ENCODE measurements at regions not wholly inside any gene's neighbourhood (a gene's known extent, or its start where the extent isn't known, plus 50 kb on each side); places are given as distances from the start of the nearest gene placed in this dataset.
A peak's percentile ranks its signal among the peaks of the same experiment; 100 is the strongest.
"Not testable (repeated sequence)": the region's sequence is repeated elsewhere in the genome, so short reads cannot be mapped to it uniquely, and the experiment has no call there.

- Histone ChIP-seq H3K9me3 (ENCODE audit: control insufficient read depth, low read length) (no peaks in the 10 kb centered on the region), H3K36me3 (ENCODE audit: control insufficient read depth, insufficient read depth, low read length, severe bottlenecking) (no peaks in the 10 kb centered on the region), H3K4me3 (ENCODE audit: low read length) (no peak overlapping the region), H3K9ac (ENCODE audit: low read length) (no peak overlapping the region), H3K27me3 (replicated peaks; ENCODE audit: control insufficient read depth, insufficient read depth, low read length) (no peaks in the 10 kb centered on the region), H3K4me1 (ENCODE audit: control insufficient read depth, insufficient read depth, low read length) (peaks cover 9% of the 10 kb centered on the region)
- DNase-seq (ENCODE audit: low read depth), result peak; percentile 59
These were observed 161.2 kb downstream of the RERGL start for GRCh38 chr12:17928708-17929366.

GRCh38 chr12:17918013-17918412 lies 172.0 kb downstream of the RERGL start:
- no peaks in the 10 kb centered on the region for H3K36me3 ChIP-seq (ENCODE audit: control insufficient read depth, insufficient read depth, low read length, severe bottlenecking)
- DNase-seq (ENCODE audit: low read depth), result no peak
- H3K4me3 ChIP-seq (ENCODE audit: low read length), result peak overlapping the region; percentile 30
- no peaks in the 10 kb centered on the region for H3K9me3 ChIP-seq (ENCODE audit: control insufficient read depth, low read length)
- no peak overlapping the region for H3K9ac ChIP-seq (ENCODE audit: low read length)
- peaks cover 3% of the 10 kb centered on the region for H3K4me1 ChIP-seq (ENCODE audit: control insufficient read depth, insufficient read depth, low read length)
- no peaks in the 10 kb centered on the region for H3K27me3 ChIP-seq (replicated peaks; ENCODE audit: control insufficient read depth, insufficient read depth, low read length)

- Histone ChIP-seq H3K27me3 (replicated peaks; ENCODE audit: control insufficient read depth, insufficient read depth, low read length) (no peaks in the 10 kb centered on the region), H3K9ac (ENCODE audit: low read length) (no peak overlapping the region), H3K9me3 (ENCODE audit: control insufficient read depth, low read length) (no peaks in the 10 kb centered on the region), H3K36me3 (ENCODE audit: control insufficient read depth, insufficient read depth, low read length, severe bottlenecking) (no peaks in the 10 kb centered on the region), H3K4me1 (ENCODE audit: control insufficient read depth, insufficient read depth, low read length) (no peaks in the 10 kb centered on the region), H3K4me3 (ENCODE audit: low read length) (no peak overlapping the region)
- DNase-seq (ENCODE audit: low read depth), result no peak
These were observed 205.4 kb downstream of the RERGL start for GRCh38 chr12:17884581-17884980.

GRCh38 chr12:17878714-17879113 lies 211.3 kb downstream of the RERGL start:
- Histone ChIP-seq H3K9me3 (ENCODE audit: control insufficient read depth, low read length) (peaks cover 6% of the 10 kb centered on the region), H3K9ac (ENCODE audit: low read length) (no peak overlapping the region), H3K27me3 (replicated peaks; ENCODE audit: control insufficient read depth, insufficient read depth, low read length) (no peaks in the 10 kb centered on the region), H3K4me3 (ENCODE audit: low read length) (no peak overlapping the region), H3K36me3 (ENCODE audit: control insufficient read depth, insufficient read depth, low read length, severe bottlenecking) (no peaks in the 10 kb centered on the region), H3K4me1 (ENCODE audit: control insufficient read depth, insufficient read depth, low read length) (no peaks in the 10 kb centered on the region)
- no peak for DNase-seq (ENCODE audit: low read depth)

- no peak overlapping the region for H3K4me3 ChIP-seq (ENCODE audit: low read length)
- no peaks in the 10 kb centered on the region for H3K36me3 ChIP-seq (ENCODE audit: control insufficient read depth, insufficient read depth, low read length, severe bottlenecking)
- H3K27me3 ChIP-seq (replicated peaks; ENCODE audit: control insufficient read depth, insufficient read depth, low read length), result no peaks in the 10 kb centered on the region
- no peak overlapping the region for H3K9ac ChIP-seq (ENCODE audit: low read length)
- no peaks in the 10 kb centered on the region for H3K4me1 ChIP-seq (ENCODE audit: control insufficient read depth, insufficient read depth, low read length)
- no peak for DNase-seq (ENCODE audit: low read depth)
- peaks cover 6% of the 10 kb centered on the region for H3K9me3 ChIP-seq (ENCODE audit: control insufficient read depth, low read length)
These were observed 214.8 kb downstream of the RERGL start for GRCh38 chr12:17875230-17875629.

- no peaks in the 10 kb centered on the region for H3K36me3 ChIP-seq (ENCODE audit: control insufficient read depth, insufficient read depth, low read length, severe bottlenecking)
These were observed 223.2 kb downstream of the RERGL start for GRCh38 chr12:17866802-17867201.

GRCh38 chr12:17855548-17855947 lies 234.4 kb downstream of the RERGL start:
- H3K4me3 ChIP-seq (ENCODE audit: low read length); H3K36me3 ChIP-seq (ENCODE audit: control insufficient read depth, insufficient read depth, low read length, severe bottlenecking); H3K9ac ChIP-seq (ENCODE audit: low read length); H3K9me3 ChIP-seq (ENCODE audit: control insufficient read depth, low read length); H3K4me1 ChIP-seq (ENCODE audit: control insufficient read depth, insufficient read depth, low read length); H3K27me3 ChIP-seq (replicated peaks; ENCODE audit: control insufficient read depth, insufficient read depth, low read length); DNase-seq (ENCODE audit: low read depth): not testable (repeated sequence)

More at GRCh38 chr12:17866802-17867201, 223.2 kb downstream of the RERGL start:
- H3K4me1 ChIP-seq (ENCODE audit: control insufficient read depth, insufficient read depth, low read length), result no peaks in the 10 kb centered on the region
- no peak for DNase-seq (ENCODE audit: low read depth)
- no peak overlapping the region for H3K9ac ChIP-seq (ENCODE audit: low read length)
- H3K4me3 ChIP-seq (ENCODE audit: low read length), result no peak overlapping the region
- no peaks in the 10 kb centered on the region for H3K9me3 ChIP-seq (ENCODE audit: control insufficient read depth, low read length)
- H3K27me3 ChIP-seq (replicated peaks; ENCODE audit: control insufficient read depth, insufficient read depth, low read length), result no peaks in the 10 kb centered on the region

- H3K4me1 ChIP-seq (ENCODE audit: control insufficient read depth, insufficient read depth, low read length), result no peaks in the 10 kb centered on the region
- no peak for DNase-seq (ENCODE audit: low read depth)
- no peak overlapping the region for H3K4me3 ChIP-seq (ENCODE audit: low read length)
- H3K36me3 ChIP-seq (ENCODE audit: control insufficient read depth, insufficient read depth, low read length, severe bottlenecking), result no peaks in the 10 kb centered on the region
- no peak overlapping the region for H3K9ac ChIP-seq (ENCODE audit: low read length)
- no peaks in the 10 kb centered on the region for H3K9me3 ChIP-seq (ENCODE audit: control insufficient read depth, low read length)
- no peaks in the 10 kb centered on the region for H3K27me3 ChIP-seq (replicated peaks; ENCODE audit: control insufficient read depth, insufficient read depth, low read length)
These were observed 236.9 kb downstream of the RERGL start for GRCh38 chr12:17853054-17853453.

GRCh38 chr12:17841496-17841895 lies 248.5 kb downstream of the RERGL start:
- no peak for DNase-seq (ENCODE audit: low read depth)
- Histone ChIP-seq H3K4me1 (ENCODE audit: control insufficient read depth, insufficient read depth, low read length) (no peaks in the 10 kb centered on the region), H3K4me3 (ENCODE audit: low read length) (no peak overlapping the region), H3K9ac (ENCODE audit: low read length) (no peak overlapping the region), H3K36me3 (ENCODE audit: control insufficient read depth, insufficient read depth, low read length, severe bottlenecking) (no peaks in the 10 kb centered on the region), H3K9me3 (ENCODE audit: control insufficient read depth, low read length) (no peaks in the 10 kb centered on the region), H3K27me3 (replicated peaks; ENCODE audit: control insufficient read depth, insufficient read depth, low read length) (no peaks in the 10 kb centered on the region)

GRCh38 chr12:17829813-17830212 lies 260.2 kb downstream of the RERGL start:
- Histone ChIP-seq H3K36me3 (ENCODE audit: control insufficient read depth, insufficient read depth, low read length, severe bottlenecking) (no peaks in the 10 kb centered on the region), H3K9me3 (ENCODE audit: control insufficient read depth, low read length) (no peaks in the 10 kb centered on the region), H3K9ac (ENCODE audit: low read length) (no peak overlapping the region), H3K4me1 (ENCODE audit: control insufficient read depth, insufficient read depth, low read length) (no peaks in the 10 kb centered on the region), H3K27me3 (replicated peaks; ENCODE audit: control insufficient read depth, insufficient read depth, low read length) (no peaks in the 10 kb centered on the region), H3K4me3 (ENCODE audit: low read length) (no peak overlapping the region)
- DNase-seq (ENCODE audit: low read depth), result no peak

- no peaks in the 10 kb centered on the region for H3K4me1 ChIP-seq (ENCODE audit: control insufficient read depth, insufficient read depth, low read length)
- no peaks in the 10 kb centered on the region for H3K36me3 ChIP-seq (ENCODE audit: control insufficient read depth, insufficient read depth, low read length, severe bottlenecking)
- DNase-seq (ENCODE audit: low read depth), result no peak
- H3K9me3 ChIP-seq (ENCODE audit: control insufficient read depth, low read length), result peaks cover 4% of the 10 kb centered on the region
- no peak overlapping the region for H3K9ac ChIP-seq (ENCODE audit: low read length)
- no peaks in the 10 kb centered on the region for H3K27me3 ChIP-seq (replicated peaks; ENCODE audit: control insufficient read depth, insufficient read depth, low read length)
- H3K4me3 ChIP-seq (ENCODE audit: low read length), result no peak overlapping the region
These were observed 271.1 kb downstream of the RERGL start for GRCh38 chr12:17818931-17819330.

GRCh38 chr12:17810399-17810798 lies 279.6 kb downstream of the RERGL start:
- DNase-seq (ENCODE audit: low read depth), result no peak
- H3K9ac ChIP-seq (ENCODE audit: low read length), result no peak overlapping the region
- no peaks in the 10 kb centered on the region for H3K4me1 ChIP-seq (ENCODE audit: control insufficient read depth, insufficient read depth, low read length)
- H3K27me3 ChIP-seq (replicated peaks; ENCODE audit: control insufficient read depth, insufficient read depth, low read length), result no peaks in the 10 kb centered on the region
- no peaks in the 10 kb centered on the region for H3K36me3 ChIP-seq (ENCODE audit: control insufficient read depth, insufficient read depth, low read length, severe bottlenecking)
- H3K4me3 ChIP-seq (ENCODE audit: low read length), result no peak overlapping the region
- H3K9me3 ChIP-seq (ENCODE audit: control insufficient read depth, low read length), result peaks cover 10% of the 10 kb centered on the region
